ENCODE measurements at regions not wholly inside any gene's neighbourhood (a gene's known extent, or its start where the extent isn't known, plus 50 kb on each side); places are given as distances from the start of the nearest gene placed in this dataset.

GRCh38 chr13:61684976-61685681, 269.5 kb upstream of the PCDH20 start (continued):
- no peak for TF ChIP-seq STAT3 (IDR thresholded peaks at IDR 0.05; ENCODE audit: low read depth, low read length)
- TF ChIP-seq JUNB (IDR thresholded peaks at IDR 0.05) = no peak
- TF ChIP-seq IKZF1 (conservative IDR thresholded peaks at IDR 0.05) = no peak
- TF ChIP-seq IRF5 (IDR thresholded peaks at IDR 0.05; ENCODE audit: borderline replicate concordance) = no peak
- no peak for TF ChIP-seq SMAD5 (IDR thresholded peaks at IDR 0.05; ENCODE audit: low read depth)
- TF ChIP-seq BCL3 (IDR thresholded peaks at IDR 0.05; ENCODE audit: borderline replicate concordance, insufficient read depth, low read depth, low read length, poor library complexity, severe bottlenecking) = no peak
- TF ChIP-seq GATAD2B (conservative IDR thresholded peaks at IDR 0.05; ENCODE audit: low read depth) = no peak
- TF ChIP-seq HDAC6 (IDR thresholded peaks at IDR 0.05; ENCODE audit: unreplicated experiment) = no peak
- TF ChIP-seq RB1 (IDR thresholded peaks at IDR 0.05; ENCODE audit: borderline replicate concordance) = no peak
- no peak for TF ChIP-seq CEBPZ (IDR thresholded peaks at IDR 0.05; ENCODE audit: low read depth, low read length)
- TF ChIP-seq MXI1 (IDR thresholded peaks at IDR 0.05; ENCODE audit: low read depth, low read length) = no peak
- no peak for TF ChIP-seq SIX5 (IDR thresholded peaks at IDR 0.05; ENCODE audit: low read depth, low read length, severe bottlenecking)
- no peak for TF ChIP-seq TCF7 (IDR thresholded peaks at IDR 0.05; ENCODE audit: borderline replicate concordance)
- TF ChIP-seq CREB1 (IDR thresholded peaks at IDR 0.05; ENCODE audit: low read depth) = no peak
